ENCODE measurements at regions not wholly inside any gene's neighbourhood (a gene's known extent, or its start where the extent isn't known, plus 50 kb on each side); places are given as distances from the start of the nearest gene placed in this dataset.

- Histone ChIP-seq H3K9ac (ENCODE audit: control insufficient read depth, insufficient read depth, low read length) (no peak overlapping the region), H3K27ac (ENCODE audit: control insufficient read depth, insufficient read depth) (no peak overlapping the region), H3K79me2 (ENCODE audit: control insufficient read depth, insufficient read depth, low read length) (no peaks in the 10 kb centered on the region), H3K9me3 (replicated peaks; ENCODE audit: control insufficient read depth, insufficient read depth, low read length) (no peaks in the 10 kb centered on the region; the same call in 2 of the 3 replicates), H4K20me1 (ENCODE audit: control insufficient read depth, insufficient read depth) (no peaks in the 10 kb centered on the region), H3K4me1 (ENCODE audit: control insufficient read depth, insufficient read depth, low read length) (no peaks in the 10 kb centered on the region), H3K36me3 (ENCODE audit: control insufficient read depth in 2 of 2, insufficient read depth in 2 of 2, low read length in 1 of 2) (no peaks in the 10 kb centered on the region), H3K27me3 (replicated peaks in 1 of 2; ENCODE audit: control insufficient read depth in 2 of 2, insufficient read depth in 2 of 2, low read length in 1 of 2) (no peaks in the 10 kb centered on the region; a peak in 1 of 4 replicates), H3K4me2 (ENCODE audit: control insufficient read depth, insufficient read depth) (no peak overlapping the region), H3K4me3 (no peak overlapping the region), H2AFZ (ENCODE audit: control insufficient read depth, low read depth, low read length) (no peak overlapping the region)
- intact Hi-C loops (cut with micrococcal nuclease; ENCODE audit: unreplicated experiment) (no loop called here), in situ Hi-C loops (cut with MboI) (no loop called here)
- no peak for TF ChIP-seq PBX3 (IDR thresholded peaks at IDR 0.05; ENCODE audit: insufficient replicate concordance, low read depth, low read length)
- no peak for TF ChIP-seq HDGF (IDR thresholded peaks at IDR 0.05)
- no peak for TF ChIP-seq FOXM1 (IDR thresholded peaks at IDR 0.05; ENCODE audit: low read depth, low read length)
- no peak for TF ChIP-seq NFXL1 (IDR thresholded peaks at IDR 0.05; ENCODE audit: borderline replicate concordance)
- no peak for TF ChIP-seq ZBTB4 (CRISPR knock-in tag; IDR thresholded peaks at IDR 0.05)
- no peak for TF ChIP-seq ETV6 (conservative IDR thresholded peaks at IDR 0.05 in 1 of 2, IDR thresholded peaks at IDR 0.05 in 1 of 2; ENCODE audit: borderline replicate concordance in 1 of 2, low read depth in 1 of 2)
- TF ChIP-seq RELB (IDR thresholded peaks at IDR 0.05; ENCODE audit: low read depth) = no peak
- TF ChIP-seq HCFC1 (IDR thresholded peaks at IDR 0.05; ENCODE audit: low read length) = no peak
- no peak for TF ChIP-seq POLR2A (IDR thresholded peaks at IDR 0.05; ENCODE audit: low read depth, low read length)
- no peak for TF ChIP-seq DPF2 (IDR thresholded peaks at IDR 0.05)
- no peak for TF ChIP-seq FOS (IDR thresholded peaks at IDR 0.05; ENCODE audit: borderline replicate concordance, extremely low read depth, insufficient read length)
- TF ChIP-seq NFIC (IDR thresholded peaks at IDR 0.05; ENCODE audit: low read depth, low read length) = no peak
- no peak for TF ChIP-seq BACH1 (IDR thresholded peaks at IDR 0.05; ENCODE audit: borderline replicate concordance)
- no peak for TF ChIP-seq STAT3 (IDR thresholded peaks at IDR 0.05; ENCODE audit: low read depth, low read length)
- no peak for TF ChIP-seq MEF2A (IDR thresholded peaks at IDR 0.05; ENCODE audit: insufficient read depth, low read depth, low read length)
- TF ChIP-seq RBBP5 (conservative IDR thresholded peaks at IDR 0.05) = no peak
- no peak for TF ChIP-seq ZNF384 (IDR thresholded peaks at IDR 0.05; ENCODE audit: borderline replicate concordance, low read depth, low read length)
- TF ChIP-seq SPI1 (IDR thresholded peaks at IDR 0.05; ENCODE audit: borderline replicate concordance, insufficient read depth, low read depth, low read length) = no peak
- 39% methylated on average over 5 of the region's 5 CpGs for WGBS (ENCODE audit: insufficient coverage, insufficient replicate concordance, low lambda C conversion rate, missing lambda C conversion rate)
- ATAC-seq (no peak), FAIRE-seq (no peak), DNase-seq (ENCODE audit: low read depth, low spot score) (no peak)
- ChIA-PET RAD21 (ENCODE audit: unreplicated experiment) (interaction anchor here (1.0 to 1.1 kb wide), 2 partner anchors 23 to 33 kb away, joined by 3 read pairs; no protein-coding TSS in a partner anchor), POLR2A (no interaction called here), CTCF (interaction anchor here (9.3 kb wide), 1 partner anchor 239 kb away, joined by 67 read pairs; no protein-coding TSS in a partner anchor), SMC1A (ENCODE audit: uncharacterized antibody, unreplicated experiment) (interaction anchor here (0.8 to 1.2 kb wide), 2 partner anchors 33 to 240 kb away, joined by 3 read pairs; no protein-coding TSS in a partner anchor)
- BruUV-seq (replicated peaks) = no TSS peak
Observed at GRCh38 chr3:25887907-25888306, 98.0 kb downstream of the OXSM start.
